WTC11 (cell line): ENCODE measurements at regions not wholly inside any gene's neighbourhood (a gene's known extent, or its start where the extent isn't known, plus 50 kb on each side); places are given as distances from the start of the nearest gene placed in this dataset.

Source experiments
- ATAC-seq: fragments of 200-7000 bp; cut with Tn5 transposase; 2 replicates; pipeline ENCODE4 v1.10.0; 2021; ENCODE audit warnings: mild to moderate bottlenecking, moderate library complexity
- CTCF ChIA-PET: fragments of 300-600 bp; sonication (Branson Sonifier 250); formaldehyde crosslinking; loops from one replicate; lab custom pipeline; 2021; ENCODE audit warnings: antibody characterized with exemption; lab: Charles Lee
- POLR2A ChIA-PET: fragments of 350-600 bp; sonication (Branson Sonifier 250); formaldehyde crosslinking; loops from one replicate; lab custom pipeline; 2021; ENCODE audit warnings: antibody characterized with exemption; lab: Charles Lee
- DNase-seq: peaks from one replicate; pipeline ENCODE4 v3.0.0; 2021; ENCODE audit warnings: low spot score
- H3K27ac Mint-ChIP-seq: 2 replicates; pipeline ENCODE4 v1.8.0; 2021; ENCODE audit warnings: mixed read lengths
- H3K27me3 Mint-ChIP-seq: 2 replicates; pipeline ENCODE4 v1.8.0; 2021; ENCODE audit warnings: low read depth, mild to moderate bottlenecking, moderate library complexity, mixed read lengths
- H3K36me3 Mint-ChIP-seq: 2 replicates; pipeline ENCODE4 v1.8.0; 2021; ENCODE audit warnings: mixed read lengths
- H3K4me1 Mint-ChIP-seq: 2 replicates; pipeline ENCODE4 v1.8.0; 2022; ENCODE audit warnings: mixed read lengths
- H3K4me3 Mint-ChIP-seq: 2 replicates; pipeline ENCODE4 v1.8.0; 2021; ENCODE audit warnings: mild to moderate bottlenecking, moderate library complexity, mixed read lengths
- H3K9me3 Mint-ChIP-seq: 2 replicates; pipeline ENCODE4 v1.8.0; 2021; ENCODE audit warnings: mixed read lengths
- CDX4 ChIP-seq: fragments of 250-450 bp; sonication (Bioruptor Pico); IDR thresholded peaks from 2 replicates; pipeline ENCODE4 v1.9.0; 2021; ENCODE audit warnings: moderate library complexity, mild to moderate bottlenecking, inconsistent platforms, borderline replicate concordance
- E2F4 ChIP-seq: sonication (generic); formaldehyde crosslinking; IDR thresholded peaks from 2 replicates; pipeline ENCODE4 v1.8.1; 2022; ENCODE audit warnings: low read depth, mild to moderate bottlenecking, moderate library complexity, missing genetic modification reagents, borderline replicate concordance
- FOXP4 ChIP-seq: sonication (generic); formaldehyde crosslinking; IDR thresholded peaks from 2 replicates; pipeline ENCODE4 v1.8.0; 2022; ENCODE audit warnings: mild to moderate bottlenecking, missing genetic modification reagents
- HMGA2 ChIP-seq: fragments of 250-450 bp; sonication (Bioruptor Pico); IDR thresholded peaks from 2 replicates; pipeline ENCODE4 v1.4.0; 2021; ENCODE audit warnings: mild to moderate bottlenecking, moderate library complexity
- KAT7 ChIP-seq: sonication (generic); formaldehyde crosslinking; IDR thresholded peaks from 2 replicates; pipeline ENCODE4 v1.8.1; 2023; ENCODE audit warnings: missing genetic modification reagents, mild to moderate bottlenecking, borderline replicate concordance
- MXD4 ChIP-seq: fragments of 250-450 bp; sonication (Bioruptor Pico); IDR thresholded peaks from 2 replicates; pipeline ENCODE4 v1.8.0; 2021; ENCODE audit warnings: mild to moderate bottlenecking, moderate library complexity, borderline replicate concordance
- NR1H2 ChIP-seq: sonication (generic); formaldehyde crosslinking; IDR thresholded peaks from 2 replicates; pipeline ENCODE4 v1.9.0; 2021; ENCODE audit warnings: mild to moderate bottlenecking, moderate library complexity, missing genetic modification reagents
- NR2C2 ChIP-seq: sonication (generic); formaldehyde crosslinking; IDR thresholded peaks from 2 replicates; pipeline ENCODE4 v1.8.0; 2022; ENCODE audit warnings: mild to moderate bottlenecking, missing genetic modification reagents
- OVOL2 ChIP-seq: fragments of 250-450 bp; sonication (Bioruptor Pico); IDR thresholded peaks from 2 replicates; pipeline ENCODE4 v1.9.0; 2021; ENCODE audit warnings: mild to moderate bottlenecking, borderline replicate concordance
- PRDM15 ChIP-seq: sonication (generic); formaldehyde crosslinking; IDR thresholded peaks from 2 replicates; pipeline ENCODE4 v1.8.0; 2022; ENCODE audit warnings: missing genetic modification reagents
- SMAD3 ChIP-seq: sonication (generic); formaldehyde crosslinking; IDR thresholded peaks from 2 replicates; pipeline ENCODE4 v1.8.0; 2022; ENCODE audit warnings: missing genetic modification reagents, mild to moderate bottlenecking, borderline replicate concordance
- STAT6 ChIP-seq: sonication (generic); formaldehyde crosslinking; conservative IDR thresholded peaks from 2 replicates; pipeline ENCODE4 v1.8.1; 2023; ENCODE audit warnings: mild to moderate bottlenecking, low read depth, missing genetic modification reagents, moderate library complexity
- ZNF671 ChIP-seq: fragments of 250-450 bp; sonication (Bioruptor Pico); IDR thresholded peaks from 2 replicates; pipeline ENCODE4 v1.8.0; 2021; ENCODE audit warnings: mild to moderate bottlenecking
- TF ChIP-seq, protein P1 (sequence below): sonication (generic); formaldehyde crosslinking; IDR thresholded peaks from 2 replicates; pipeline ENCODE4 v1.8.0; 2022; ENCODE audit warnings: mild to moderate bottlenecking, missing genetic modification reagents
- TF ChIP-seq, protein P2 (sequence below): sonication (generic); formaldehyde crosslinking; IDR thresholded peaks from 2 replicates; pipeline ENCODE4 v1.8.1; 2023; ENCODE audit warnings: mild to moderate bottlenecking, moderate library complexity, missing genetic modification reagents
- TF ChIP-seq, protein P3 (sequence below): sonication (generic); formaldehyde crosslinking; IDR thresholded peaks from 2 replicates; pipeline ENCODE4 v1.8.0; 2023; ENCODE audit warnings: mild to moderate bottlenecking, missing genetic modification reagents

- H3K27me3 Mint-ChIP-seq: no peaks in the 10 kb centered on the region; the same call in 1 of the 2 replicates
- no peak overlapping the region for H3K27ac Mint-ChIP-seq
- ChIA-PET POLR2A (no interaction called here), CTCF (interaction anchor here (1.5 kb wide), 1 partner anchor 87 kb away, joined by 4 read pairs; no protein-coding TSS in a partner anchor)
- no peaks in the 10 kb centered on the region for H3K4me1 Mint-ChIP-seq
- DNase-seq (no peak), ATAC-seq (no peak)
- TF ChIP-seq STAT6 (no peak), NR1H2 (CRISPR knock-in tag) (no peak), NR2C2 (CRISPR knock-in tag) (no peak), SMAD3 (CRISPR knock-in tag) (no peak), OVOL2 (CRISPR knock-in tag) (no peak), PRDM15 (CRISPR knock-in tag) (no peak), FOXP4 (CRISPR knock-in tag) (no peak), MXD4 (CRISPR knock-in tag) (no peak), E2F4 (no peak), KAT7 (CRISPR knock-in tag) (no peak), ZNF671 (CRISPR knock-in tag) (no peak), HMGA2 (CRISPR knock-in tag) (no peak), CDX4 (no peak)
- TF ChIP-seq, protein P1, sequence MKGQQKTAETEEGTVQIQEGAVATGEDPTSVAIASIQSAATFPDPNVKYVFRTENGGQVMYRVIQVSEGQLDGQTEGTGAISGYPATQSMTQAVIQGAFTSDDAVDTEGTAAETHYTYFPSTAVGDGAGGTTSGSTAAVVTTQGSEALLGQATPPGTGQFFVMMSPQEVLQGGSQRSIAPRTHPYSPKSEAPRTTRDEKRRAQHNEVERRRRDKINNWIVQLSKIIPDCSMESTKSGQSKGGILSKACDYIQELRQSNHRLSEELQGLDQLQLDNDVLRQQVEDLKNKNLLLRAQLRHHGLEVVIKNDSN (CRISPR knock-in tag): no peak
- TF ChIP-seq, protein P2, sequence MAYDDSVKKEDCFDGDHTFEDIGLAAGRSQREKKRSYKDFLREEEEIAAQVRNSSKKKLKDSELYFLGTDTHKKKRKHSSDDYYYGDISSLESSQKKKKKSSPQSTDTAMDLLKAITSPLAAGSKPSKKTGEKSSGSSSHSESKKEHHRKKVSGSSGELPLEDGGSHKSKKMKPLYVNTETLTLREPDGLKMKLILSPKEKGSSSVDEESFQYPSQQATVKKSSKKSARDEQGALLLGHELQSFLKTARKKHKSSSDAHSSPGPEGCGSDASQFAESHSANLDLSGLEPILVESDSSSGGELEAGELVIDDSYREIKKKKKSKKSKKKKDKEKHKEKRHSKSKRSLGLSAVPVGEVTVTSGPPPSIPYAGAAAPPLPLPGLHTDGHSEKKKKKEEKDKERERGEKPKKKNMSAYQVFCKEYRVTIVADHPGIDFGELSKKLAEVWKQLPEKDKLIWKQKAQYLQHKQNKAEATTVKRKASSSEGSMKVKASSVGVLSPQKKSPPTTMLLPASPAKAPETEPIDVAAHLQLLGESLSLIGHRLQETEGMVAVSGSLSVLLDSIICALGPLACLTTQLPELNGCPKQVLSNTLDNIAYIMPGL (CRISPR knock-in tag): no peak
- TF ChIP-seq, protein P3, sequence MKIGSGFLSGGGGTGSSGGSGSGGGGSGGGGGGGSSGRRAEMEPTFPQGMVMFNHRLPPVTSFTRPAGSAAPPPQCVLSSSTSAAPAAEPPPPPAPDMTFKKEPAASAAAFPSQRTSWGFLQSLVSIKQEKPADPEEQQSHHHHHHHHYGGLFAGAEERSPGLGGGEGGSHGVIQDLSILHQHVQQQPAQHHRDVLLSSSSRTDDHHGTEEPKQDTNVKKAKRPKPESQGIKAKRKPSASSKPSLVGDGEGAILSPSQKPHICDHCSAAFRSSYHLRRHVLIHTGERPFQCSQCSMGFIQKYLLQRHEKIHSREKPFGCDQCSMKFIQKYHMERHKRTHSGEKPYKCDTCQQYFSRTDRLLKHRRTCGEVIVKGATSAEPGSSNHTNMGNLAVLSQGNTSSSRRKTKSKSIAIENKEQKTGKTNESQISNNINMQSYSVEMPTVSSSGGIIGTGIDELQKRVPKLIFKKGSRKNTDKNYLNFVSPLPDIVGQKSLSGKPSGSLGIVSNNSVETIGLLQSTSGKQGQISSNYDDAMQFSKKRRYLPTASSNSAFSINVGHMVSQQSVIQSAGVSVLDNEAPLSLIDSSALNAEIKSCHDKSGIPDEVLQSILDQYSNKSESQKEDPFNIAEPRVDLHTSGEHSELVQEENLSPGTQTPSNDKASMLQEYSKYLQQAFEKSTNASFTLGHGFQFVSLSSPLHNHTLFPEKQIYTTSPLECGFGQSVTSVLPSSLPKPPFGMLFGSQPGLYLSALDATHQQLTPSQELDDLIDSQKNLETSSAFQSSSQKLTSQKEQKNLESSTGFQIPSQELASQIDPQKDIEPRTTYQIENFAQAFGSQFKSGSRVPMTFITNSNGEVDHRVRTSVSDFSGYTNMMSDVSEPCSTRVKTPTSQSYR (CRISPR knock-in tag): no peak
- peaks cover 20% of the 10 kb centered on the region for H3K36me3 Mint-ChIP-seq
- no peak overlapping the region for H3K4me3 Mint-ChIP-seq
- peaks cover 26% of the 10 kb centered on the region for H3K9me3 Mint-ChIP-seq
These were observed 151.5 kb upstream of the RNPC3 start for GRCh38 chr1:103373991-103374390.
